Coronary artery (tissue), 2 donors: ENCODE measurements at regions not wholly inside any gene's neighbourhood (a gene's known extent, or its start where the extent isn't known, plus 50 kb on each side); places are given as distances from the start of the nearest gene placed in this dataset.
A peak's percentile ranks its signal among the peaks of the same experiment; 100 is the strongest.

Experiments
- DNase-seq: peaks from one replicate; pipeline ENCODE4 v3.0.0-alpha.2; 2017; ENCODE audit warnings: low spot score
- H3K27ac ChIP-seq, 2 donors: fragments of 200-600 bp; sonication (generic); one replicate each; pipeline ENCODE4 v1.5.1; 2016 to 2019
- H3K4me3 ChIP-seq: fragments of 200-600 bp; sonication (generic); 2 replicates; pipeline ENCODE4 v1.5.1; 2016; ENCODE audit warnings: mild to moderate bottlenecking, moderate library complexity
- TF ChIP-seq, protein P1 (sequence below): fragments of 200-600 bp; sonication (generic); IDR thresholded peaks from one replicate; pipeline ENCODE4 v1.5.1; 2019; ENCODE audit warnings: antibody characterized with exemption

DNA sequence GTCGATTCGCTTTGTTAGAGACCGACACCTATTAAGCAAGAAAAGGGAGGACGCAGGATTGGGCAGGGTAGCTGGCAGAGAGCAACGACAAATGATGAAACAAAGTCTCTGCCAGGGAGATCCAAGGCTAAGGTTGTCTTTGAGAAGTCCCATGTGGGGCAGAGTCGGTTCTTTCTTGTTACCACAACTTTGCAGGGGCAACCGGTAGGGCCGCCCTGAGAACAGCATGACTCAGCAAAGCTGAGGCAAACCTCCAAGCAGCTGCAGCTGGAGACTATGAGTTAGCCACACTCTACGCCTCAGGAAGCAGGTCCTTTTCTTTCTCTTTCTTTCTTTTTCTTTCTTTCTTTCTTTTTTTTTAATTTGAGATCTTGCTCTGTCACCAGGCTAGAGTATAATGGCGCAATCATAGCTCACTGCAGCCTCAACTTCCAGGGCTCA, 452.3 kb upstream of the ID2 start:
- no peak overlapping the region for H3K4me3 ChIP-seq
- no peak for DNase-seq
- H3K27ac ChIP-seq: peak overlapping the region; percentile 36 to 52

GRCh38 chr2:8230466-8230865, 451.4 kb upstream of the ID2 start:
- Histone ChIP-seq H3K4me3 (no peak overlapping the region), H3K27ac (no peak overlapping the region)
- DNase-seq: no peak
- TF ChIP-seq, protein P1, sequence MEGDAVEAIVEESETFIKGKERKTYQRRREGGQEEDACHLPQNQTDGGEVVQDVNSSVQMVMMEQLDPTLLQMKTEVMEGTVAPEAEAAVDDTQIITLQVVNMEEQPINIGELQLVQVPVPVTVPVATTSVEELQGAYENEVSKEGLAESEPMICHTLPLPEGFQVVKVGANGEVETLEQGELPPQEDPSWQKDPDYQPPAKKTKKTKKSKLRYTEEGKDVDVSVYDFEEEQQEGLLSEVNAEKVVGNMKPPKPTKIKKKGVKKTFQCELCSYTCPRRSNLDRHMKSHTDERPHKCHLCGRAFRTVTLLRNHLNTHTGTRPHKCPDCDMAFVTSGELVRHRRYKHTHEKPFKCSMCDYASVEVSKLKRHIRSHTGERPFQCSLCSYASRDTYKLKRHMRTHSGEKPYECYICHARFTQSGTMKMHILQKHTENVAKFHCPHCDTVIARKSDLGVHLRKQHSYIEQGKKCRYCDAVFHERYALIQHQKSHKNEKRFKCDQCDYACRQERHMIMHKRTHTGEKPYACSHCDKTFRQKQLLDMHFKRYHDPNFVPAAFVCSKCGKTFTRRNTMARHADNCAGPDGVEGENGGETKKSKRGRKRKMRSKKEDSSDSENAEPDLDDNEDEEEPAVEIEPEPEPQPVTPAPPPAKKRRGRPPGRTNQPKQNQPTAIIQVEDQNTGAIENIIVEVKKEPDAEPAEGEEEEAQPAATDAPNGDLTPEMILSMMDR: no peak

More for the DNA sequence above, 452.3 kb upstream of the ID2 start:
- TF ChIP-seq, protein P1: no peak

DNA sequence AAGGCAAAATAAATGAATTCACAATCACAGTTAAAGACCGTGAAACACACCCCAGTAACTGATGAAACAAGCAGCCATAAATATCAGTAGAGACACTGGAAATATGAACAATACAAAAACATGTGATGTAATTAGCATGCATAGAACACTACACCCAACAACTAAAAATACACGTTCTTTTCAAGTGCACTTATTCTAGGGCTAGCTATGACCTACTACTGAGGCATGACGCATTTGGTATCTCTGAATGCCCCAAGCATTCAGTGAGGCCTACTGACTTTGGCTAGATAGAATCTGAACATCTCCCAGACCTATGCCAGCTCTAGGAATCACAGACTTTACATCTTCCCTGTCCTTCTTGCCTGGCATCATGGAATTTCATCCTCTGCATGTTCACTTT, 450.0 kb upstream of the ID2 start:
- TF ChIP-seq, protein P1: no peak
- Histone ChIP-seq H3K4me3 (no peak overlapping the region), H3K27ac (no peak overlapping the region)
- DNase-seq: no peak

- TF ChIP-seq, protein P1: no peak
- no peak for DNase-seq
- Histone ChIP-seq H3K4me3 (no peak overlapping the region), H3K27ac (no peak overlapping the region)
These were observed 449.0 kb upstream of the ID2 start for GRCh38 chr2:8232871-8233270.

GRCh38 chr2:8234253-8234652, 447.6 kb upstream of the ID2 start:
- Histone ChIP-seq H3K27ac (no peak overlapping the region), H3K4me3 (no peak overlapping the region)
- TF ChIP-seq, protein P1: no peak
- no peak for DNase-seq

DNA sequence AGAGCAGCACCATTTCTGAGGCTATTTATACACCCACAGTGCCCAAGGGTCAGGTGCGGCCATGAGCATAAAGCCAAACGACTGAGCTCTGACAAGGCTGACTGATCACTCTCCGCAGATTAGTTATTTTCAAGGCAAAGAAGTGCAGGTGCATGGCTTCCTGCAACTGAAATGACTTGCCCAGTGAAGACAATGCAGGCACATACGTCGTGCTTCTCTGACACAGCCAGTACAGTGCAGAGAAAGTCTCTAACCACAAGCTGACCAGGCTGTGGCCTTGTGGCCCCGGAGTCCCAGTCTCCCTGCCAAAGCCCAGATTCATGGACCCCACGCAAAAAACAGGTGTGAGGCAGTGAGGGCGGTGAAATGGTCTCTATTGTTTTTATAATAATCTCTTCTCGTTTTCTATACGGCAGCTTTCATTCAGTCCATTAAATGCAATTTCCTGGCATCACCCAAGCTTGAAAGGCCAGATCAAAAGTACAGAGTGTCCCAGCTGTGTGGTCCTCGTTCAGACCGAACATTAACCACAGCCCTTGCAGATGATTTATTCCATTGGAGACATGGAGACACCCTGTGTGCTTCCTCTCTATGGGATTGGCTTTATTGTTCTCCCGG, 447.0 kb upstream of the ID2 start:
- TF ChIP-seq, protein P1: no peak
- DNase-seq: no peak
- H3K4me3 ChIP-seq: no peak overlapping the region
- H3K27ac ChIP-seq: no peak overlapping the region

DNA sequence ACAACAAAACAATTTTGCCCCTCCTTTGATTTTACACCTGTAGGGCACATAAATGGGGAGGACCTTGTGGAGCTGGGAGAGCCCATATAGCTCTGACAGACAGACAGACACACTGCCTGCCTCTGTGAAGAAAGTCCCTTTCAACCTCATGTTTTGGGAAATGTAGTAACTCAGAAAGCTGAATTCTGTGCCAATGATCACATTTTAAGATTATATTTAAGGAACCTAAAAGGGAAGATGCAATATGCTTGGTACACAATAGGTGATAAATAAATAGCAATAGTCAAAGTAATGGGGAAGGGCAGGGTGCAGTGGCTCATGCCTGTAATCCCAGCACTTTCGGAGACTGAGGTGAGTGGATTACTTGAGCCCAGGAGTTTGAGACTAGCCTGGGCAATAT, 446.4 kb upstream of the ID2 start:
- Histone ChIP-seq H3K4me3 (no peak overlapping the region), H3K27ac (no peak overlapping the region)
- TF ChIP-seq, protein P1: no peak
- DNase-seq: no peak
